ENCODE measurements at regions not wholly inside any gene's neighbourhood (a gene's known extent, or its start where the extent isn't known, plus 50 kb on each side); places are given as distances from the start of the nearest gene placed in this dataset.

GRCh38 chr12:30845676-30846075 lies 80.9 kb upstream of the TSPAN11 start:
- TF ChIP-seq CTCF (IDR thresholded peaks at IDR 0.05; ENCODE audit: control extremely low read depth, extremely low read depth, low read depth, missing control alignments): no peak
- DNase-seq (ENCODE audit: extremely low spot score): no peak
- ChIA-PET CTCF (interaction anchor here (1.1 to 11.4 kb wide), 9 partner anchors 127 to 1326 kb away, joined by 3 to 146 read pairs (median 17); no protein-coding TSS in a partner anchor), POLR2A (no interaction called here)

- ChIA-PET POLR2A (no interaction called here), CTCF (interaction anchor here (0.7 to 11.4 kb wide), 7 partner anchors 142 to 1326 kb away, joined by 3 to 146 read pairs (median 3); no protein-coding TSS in a partner anchor)
- TF ChIP-seq CTCF (IDR thresholded peaks at IDR 0.05; ENCODE audit: control extremely low read depth, extremely low read depth, low read depth, missing control alignments): no peak
- DNase-seq (ENCODE audit: extremely low spot score): no peak
Measured at GRCh38 chr12:30843211-30843610, 83.3 kb upstream of the TSPAN11 start.

- ChIA-PET POLR2A (no interaction called here), CTCF (interaction anchor here (1.0 to 1.2 kb wide), 2 partner anchors 11 to 1321 kb away, joined by 3 read pairs; no protein-coding TSS in a partner anchor)
- TF ChIP-seq CTCF (IDR thresholded peaks at IDR 0.05; ENCODE audit: control extremely low read depth, extremely low read depth, low read depth, missing control alignments): no peak
- no peak for DNase-seq (ENCODE audit: extremely low spot score)
Measured at GRCh38 chr12:30840715-30841114, 85.8 kb upstream of the TSPAN11 start.

- CTCF ChIA-PET: no interaction called here
- no peak for DNase-seq (ENCODE audit: extremely low spot score)
- no peak for TF ChIP-seq CTCF (IDR thresholded peaks at IDR 0.05; ENCODE audit: control extremely low read depth, extremely low read depth, low read depth, missing control alignments)
- POLR2A ChIA-PET: no interaction called here
Measured at GRCh38 chr12:30839643-30840220, 85.0 kb upstream of the CAPRIN2 start.

GRCh38 chr12:30837595-30837994 lies 82.8 kb upstream of the CAPRIN2 start:
- ChIA-PET POLR2A (no interaction called here), CTCF (interaction anchor here (1.7 kb wide), 1 partner anchor 9 kb away, joined by 8 read pairs; no protein-coding TSS in a partner anchor)
- DNase-seq (ENCODE audit: extremely low spot score): no peak
- no peak for TF ChIP-seq CTCF (IDR thresholded peaks at IDR 0.05; ENCODE audit: control extremely low read depth, extremely low read depth, low read depth, missing control alignments)

GRCh38 chr12:30836656-30837445 lies 82.1 kb upstream of the CAPRIN2 start:
- CTCF ChIA-PET: interaction anchor here (1.0 to 1.1 kb wide), 2 partner anchors 11 to 149 kb away, joined by 3 to 4 read pairs; no protein-coding TSS in a partner anchor
- POLR2A ChIA-PET: no interaction called here
- TF ChIP-seq CTCF (IDR thresholded peaks at IDR 0.05; ENCODE audit: control extremely low read depth, extremely low read depth, low read depth, missing control alignments): no peak
- DNase-seq (ENCODE audit: extremely low spot score): no peak

Data from GM10248 (cell line).